Sigmoid colon (tissue), 6 donors: ENCODE measurements at regions not wholly inside any gene's neighbourhood (a gene's known extent, or its start where the extent isn't known, plus 50 kb on each side); places are given as distances from the start of the nearest gene placed in this dataset.
A peak's percentile ranks its signal among the peaks of the same experiment; 100 is the strongest.
"Not testable (repeated sequence)": the region's sequence is repeated elsewhere in the genome, so short reads cannot be mapped to it uniquely, and the experiment has no call there.

Source experiments
- DNase-seq: peaks from one replicate; pipeline ENCODE4 v3.0.0-alpha.2; 2019
- H3K27ac ChIP-seq, 4 donors: fragments of 200-600 bp; sonication (generic); one replicate each; pipeline ENCODE4 v1.5.1; 2016 to 2019; ENCODE audit warnings: mild to moderate bottlenecking in 1 of 4
- H3K27me3 ChIP-seq, 3 donors: fragments of 200-600 bp; sonication (generic); one replicate each; pipeline ENCODE4 v1.5.1; 2019; ENCODE audit warnings: mild to moderate bottlenecking in 1 of 3
- H3K36me3 ChIP-seq, 4 donors: fragments of 200-600 bp; sonication (generic); one replicate each; pipeline ENCODE4 v1.5.1; 2016 to 2019
- H3K4me1 ChIP-seq, 4 donors: fragments of 200-600 bp; sonication (generic); one replicate each; pipeline ENCODE4 v1.5.1; 2017 to 2019
- H3K4me3 ChIP-seq, 4 donors: fragments of 200-600 bp; sonication (generic); one replicate each; pipeline ENCODE4 v1.5.1; 2017 to 2019; ENCODE audit warnings: mild to moderate bottlenecking in 2 of 4, moderate library complexity in 1 of 4
- H3K9me3 ChIP-seq, 4 donors: fragments of 200-600 bp in 3 of 4; sonication (generic) in 3 of 4; one replicate each; pipeline versions ENCODE4 v1.5.1 to v1.6.1; 2013 to 2019
- CTCF ChIP-seq, 4 experiments: fragments of 450-650 bp in 3 of 4; fragments of 200-600 bp in 1 of 4; IDR thresholded peaks; one replicate each; pipeline ENCODE4 v1.5.1; 2016 to 2019; ENCODE audit warnings: antibody characterized with exemption in 4 of 4, mild to moderate bottlenecking in 3 of 4, moderate library complexity in 2 of 4
- EP300 ChIP-seq, 4 donors: sonication (generic); formaldehyde crosslinking; IDR thresholded peaks; one replicate each; pipeline ENCODE4 v1.6.1; 2017; ENCODE audit warnings: antibody characterized with exemption in 4 of 4
- POLR2A ChIP-seq, 2 donors: fragments of 450-650 bp; IDR thresholded peaks; one replicate each; pipeline ENCODE4 v1.6.1; 2016; ENCODE audit warnings: antibody characterized with exemption in 2 of 2, mild to moderate bottlenecking in 2 of 2, moderate library complexity in 2 of 2
- POLR2AphosphoS5 ChIP-seq, 4 donors: sonication (generic); formaldehyde crosslinking; IDR thresholded peaks; one replicate each; pipeline ENCODE4 v1.6.1; 2017; ENCODE audit warnings: antibody characterized with exemption in 4 of 4
- WGBS, 2 donors: extraction: QIAGEN DNeasy Blood & Tissue Kit; methylation state at CpG; one replicate each; pipeline ENCODE4 v1.1.7; 2013; 5-methylcytosine and 5-hydroxymethylcytosine counted together
- intact Hi-C: fragments of 100-400 bp; cut with DNase I; formaldehyde crosslinking; loops from one replicate; pipeline ENCODE4 v1.15.1; 2023
- donor health status: healthy with polysubstance abuse.
- donor health status: healthy.

GRCh38 chr9:38326122-38326521, 66.4 kb upstream of the ALDH1B1 start:
- no peak for DNase-seq
- H3K4me1 ChIP-seq = no peaks in the 10 kb centered on the region
- H3K4me3 ChIP-seq = no peak overlapping the region
- H3K27ac ChIP-seq = no peak overlapping the region
- intact Hi-C loops = no loop called here
- H3K36me3 ChIP-seq = no peaks in the 10 kb centered on the region
- no peaks in the 10 kb centered on the region for H3K27me3 ChIP-seq
- H3K9me3 ChIP-seq = no peaks in the 10 kb centered on the region
- 97% methylated on average over 4 of the region's 4 CpGs for WGBS, 2 donors
- TF ChIP-seq CTCF (IDR thresholded peaks at IDR 0.05) (no peak), POLR2AphosphoS5 (IDR thresholded peaks at IDR 0.05) (no peak), EP300 (IDR thresholded peaks at IDR 0.05) (no peak), POLR2A (IDR thresholded peaks at IDR 0.05) (no peak)

DNA sequence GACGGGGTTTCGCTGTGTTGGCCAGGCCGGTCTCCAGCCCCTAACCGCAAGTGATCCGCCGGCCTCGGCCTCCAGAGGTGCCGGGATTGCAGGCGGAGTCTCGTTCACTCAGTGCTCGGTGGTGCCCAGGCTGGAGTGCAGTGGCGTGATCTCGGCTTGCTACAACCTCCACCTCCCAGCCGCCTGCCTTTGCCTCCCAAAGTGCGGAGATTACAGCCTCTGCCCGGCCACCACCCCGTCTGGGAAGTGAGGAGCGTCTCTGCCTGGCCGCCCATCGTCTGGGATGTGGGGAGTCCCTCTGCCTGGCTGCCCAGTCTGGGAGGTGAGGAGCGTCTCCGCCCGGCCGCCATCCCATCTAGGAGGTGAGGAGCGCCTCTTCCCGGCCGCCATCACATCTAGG, 68.3 kb upstream of the ALDH1B1 start:
- not testable (repeated sequence) for H3K36me3 ChIP-seq, H3K27ac ChIP-seq

GRCh38 chr9:38322937-38323336, 69.6 kb upstream of the ALDH1B1 start:
- peaks cover 0 to 13% (median 9%) of the 10 kb centered on the region in 4 donors for H3K4me1 ChIP-seq
- TF ChIP-seq CTCF (IDR thresholded peaks at IDR 0.05) = no peak
- H3K36me3 ChIP-seq = no peaks in the 10 kb centered on the region
- H3K4me3 ChIP-seq = no peak overlapping the region
- no peak for DNase-seq
- no peaks in the 10 kb centered on the region for H3K27me3 ChIP-seq
- H3K9me3 ChIP-seq = no peaks in the 10 kb centered on the region
- WGBS, 2 donors = 71 to 76% methylated on average over 3 of the region's 3 CpGs
- no peak overlapping the region for H3K27ac ChIP-seq
- intact Hi-C loops = no loop called here

More for the DNA sequence above, 68.3 kb upstream of the ALDH1B1 start:
- H3K9me3 ChIP-seq, intact Hi-C loops, H3K27me3 ChIP-seq, H3K4me1 ChIP-seq, DNase-seq, H3K4me3 ChIP-seq: not testable (repeated sequence)
- 95% methylated on average over 27 of the region's 27 CpGs for WGBS, 2 donors

DNA sequence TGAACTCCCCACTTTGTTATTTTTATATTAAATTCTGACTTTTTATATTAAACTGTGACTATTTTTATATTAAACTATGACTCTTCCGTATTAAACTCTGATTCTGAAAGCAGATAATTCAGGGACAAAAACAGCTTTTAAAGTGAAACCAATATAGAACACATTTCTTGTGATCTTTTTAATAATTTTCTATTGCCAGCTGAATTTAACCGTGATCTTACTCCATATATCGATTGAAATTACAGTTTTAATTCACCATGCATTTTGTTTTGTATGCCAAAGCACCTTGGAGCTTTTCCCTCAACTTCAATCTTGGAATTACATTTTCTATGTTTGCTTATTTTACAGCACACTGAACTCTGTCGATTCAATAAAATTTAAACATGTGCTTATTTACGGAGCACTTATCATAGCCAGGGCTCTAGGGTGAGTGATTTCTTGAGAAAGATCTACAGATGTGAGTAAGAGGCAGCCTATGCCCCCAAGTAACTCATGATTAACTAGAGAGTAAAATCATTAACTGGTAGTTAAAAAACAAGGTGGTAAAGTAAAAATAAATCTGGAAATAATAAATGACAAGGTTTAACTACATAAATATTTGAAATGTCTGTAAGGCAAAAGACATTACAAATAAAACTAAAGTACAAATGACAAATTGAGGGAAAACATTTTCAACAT, 72.9 kb upstream of the ALDH1B1 start:
- Histone ChIP-seq H3K9me3 (no peaks in the 10 kb centered on the region), H3K27me3 (no peaks in the 10 kb centered on the region), H3K27ac (peak overlapping the region; percentile 48 to 61 (median 54)), H3K4me3 (peak overlapping the region in 2 of 4 donors; percentile 3 to 13), H3K4me1 (peaks cover 0 to 13% (median 9%) of the 10 kb centered on the region in 4 donors), H3K36me3 (no peaks in the 10 kb centered on the region)
- 13 to 50% methylated on average over 5 of the region's 5 CpGs for WGBS, 2 donors
- TF ChIP-seq EP300 (IDR thresholded peaks at IDR 0.05) (no peak), POLR2A (IDR thresholded peaks at IDR 0.05) (no peak), POLR2AphosphoS5 (IDR thresholded peaks at IDR 0.05) (no peak), CTCF (IDR thresholded peaks at IDR 0.05) (no peak)
- intact Hi-C loops = no loop called here
- no peak for DNase-seq

GRCh38 chr9:38318759-38319495, 73.6 kb upstream of the ALDH1B1 start:
- peaks cover 0 to 13% (median 9%) of the 10 kb centered on the region in 4 donors for H3K4me1 ChIP-seq
- peak overlapping the region in 2 of 4 donors; percentile 3 to 13 for H3K4me3 ChIP-seq
- H3K27ac ChIP-seq = peak overlapping the region; percentile 48 to 61 (median 54)
- no peaks in the 10 kb centered on the region for H3K9me3 ChIP-seq
- no peaks in the 10 kb centered on the region for H3K27me3 ChIP-seq
- intact Hi-C loops = no loop called here
- TF ChIP-seq EP300 (IDR thresholded peaks at IDR 0.05) (no peak), POLR2AphosphoS5 (IDR thresholded peaks at IDR 0.05) (no peak), POLR2A (IDR thresholded peaks at IDR 0.05) (no peak), CTCF (IDR thresholded peaks at IDR 0.05) (no peak)
- H3K36me3 ChIP-seq = no peaks in the 10 kb centered on the region
- 16 to 42% methylated on average over 13 of the region's 13 CpGs for WGBS, 2 donors
- DNase-seq = no peak
